Peyer's patch (tissue), 4 donors: ENCODE measurements at regions not wholly inside any gene's neighbourhood (a gene's known extent, or its start where the extent isn't known, plus 50 kb on each side); places are given as distances from the start of the nearest gene placed in this dataset.

Experiments used
- POLR2A ChIP-seq, 2 donors: fragments of 450-650 bp; IDR thresholded peaks; one replicate each; pipeline ENCODE4 v1.5.1; 2017; ENCODE audit warnings: antibody characterized with exemption in 2 of 2, mild to moderate bottlenecking in 2 of 2, moderate library complexity in 2 of 2
- TF ChIP-seq, protein P1 (sequence below), 6 experiments: fragments of 450-650 bp in 4 of 6; fragments of 200-600 bp in 2 of 6; sonication (generic) in 1 of 6; IDR thresholded peaks; one replicate each; pipeline ENCODE4 v1.5.1; 2017 to 2019; ENCODE audit warnings: antibody characterized with exemption in 6 of 6, mild to moderate bottlenecking in 3 of 6, moderate library complexity in 1 of 6

DNA sequence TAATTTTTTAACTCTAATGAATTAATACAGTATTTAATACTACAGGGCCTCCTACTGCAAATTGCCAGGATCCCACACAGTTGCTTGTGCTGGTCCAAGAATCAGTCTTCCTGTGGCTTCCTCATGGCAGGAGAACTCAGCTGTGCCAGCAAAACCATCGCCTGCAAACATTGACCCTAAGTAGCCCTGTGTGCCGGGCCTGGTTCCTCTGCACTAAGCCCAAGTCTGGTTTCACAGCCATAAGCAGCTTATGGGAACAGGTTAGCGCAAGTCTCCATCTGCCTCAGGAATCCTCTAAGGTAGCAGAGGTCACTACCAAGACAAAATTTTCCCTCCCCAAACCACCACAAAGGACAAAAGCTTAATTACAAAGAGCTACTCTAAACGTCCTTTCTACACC, 216.6 kb downstream of the PLA2G4A start:
- TF ChIP-seq, protein P1, sequence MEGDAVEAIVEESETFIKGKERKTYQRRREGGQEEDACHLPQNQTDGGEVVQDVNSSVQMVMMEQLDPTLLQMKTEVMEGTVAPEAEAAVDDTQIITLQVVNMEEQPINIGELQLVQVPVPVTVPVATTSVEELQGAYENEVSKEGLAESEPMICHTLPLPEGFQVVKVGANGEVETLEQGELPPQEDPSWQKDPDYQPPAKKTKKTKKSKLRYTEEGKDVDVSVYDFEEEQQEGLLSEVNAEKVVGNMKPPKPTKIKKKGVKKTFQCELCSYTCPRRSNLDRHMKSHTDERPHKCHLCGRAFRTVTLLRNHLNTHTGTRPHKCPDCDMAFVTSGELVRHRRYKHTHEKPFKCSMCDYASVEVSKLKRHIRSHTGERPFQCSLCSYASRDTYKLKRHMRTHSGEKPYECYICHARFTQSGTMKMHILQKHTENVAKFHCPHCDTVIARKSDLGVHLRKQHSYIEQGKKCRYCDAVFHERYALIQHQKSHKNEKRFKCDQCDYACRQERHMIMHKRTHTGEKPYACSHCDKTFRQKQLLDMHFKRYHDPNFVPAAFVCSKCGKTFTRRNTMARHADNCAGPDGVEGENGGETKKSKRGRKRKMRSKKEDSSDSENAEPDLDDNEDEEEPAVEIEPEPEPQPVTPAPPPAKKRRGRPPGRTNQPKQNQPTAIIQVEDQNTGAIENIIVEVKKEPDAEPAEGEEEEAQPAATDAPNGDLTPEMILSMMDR (IDR thresholded peaks at IDR 0.05): no peak
- TF ChIP-seq POLR2A (IDR thresholded peaks at IDR 0.05): no peak
